IMR-90 (cell line): ENCODE measurements at regions not wholly inside any gene's neighbourhood (a gene's known extent, or its start where the extent isn't known, plus 50 kb on each side); places are given as distances from the start of the nearest gene placed in this dataset.

Experiments
- CEBPB ChIP-seq: IDR thresholded peaks from 2 replicates; pipeline ENCODE4 v1.6.1; 2012; ENCODE audit warnings: low read depth, low read length, improper control_type of control experiment
- CHD1 ChIP-seq: IDR thresholded peaks from 2 replicates; pipeline ENCODE4 v1.6.1; 2012; ENCODE audit warnings: low read depth, low read length, improper control_type of control experiment
- CTCF ChIP-seq: conservative IDR thresholded peaks from 2 replicates; pipeline ENCODE4 v1.5.1; 2012; ENCODE audit warnings: mild to moderate bottlenecking, low read depth, low read length, improper control_type of control experiment
- ELK1 ChIP-seq: fragments of 150-350 bp; IDR thresholded peaks from 2 replicates; pipeline ENCODE4 v1.6.1; 2016; ENCODE audit warnings: low read depth, mild to moderate bottlenecking, low read length, moderate library complexity, borderline replicate concordance
- MAFK ChIP-seq: IDR thresholded peaks from 2 replicates; pipeline ENCODE4 v1.6.1; 2012; ENCODE audit warnings: low read depth, low read length, improper control_type of control experiment
- MXI1 ChIP-seq: IDR thresholded peaks from 2 replicates; pipeline ENCODE4 v1.6.1; 2012; ENCODE audit warnings: low read depth, mild to moderate bottlenecking, low read length, moderate library complexity, borderline replicate concordance
- NFE2L2 ChIP-seq: fragments of 150-350 bp; IDR thresholded peaks from 2 replicates; pipeline ENCODE4 v1.6.1; 2016; ENCODE audit warnings: low read depth, mild to moderate bottlenecking, low read length
- POLR2A ChIP-seq: IDR thresholded peaks from 2 replicates; pipeline ENCODE4 v1.6.1; 2012; ENCODE audit warnings: mild to moderate bottlenecking, low read depth, low read length
- RAD21 ChIP-seq: IDR thresholded peaks from 2 replicates; pipeline ENCODE4 v1.6.1; 2012; ENCODE audit warnings: low read length, improper control_type of control experiment
- SMC3 ChIP-seq: fragments of 150-350 bp; IDR thresholded peaks from 2 replicates; pipeline ENCODE4 v1.6.1; 2016; ENCODE audit warnings: low read depth, mild to moderate bottlenecking, antibody characterized with exemption, low read length, moderate library complexity
- USF2 ChIP-seq: fragments of 150-350 bp; IDR thresholded peaks from 2 replicates; pipeline ENCODE4 v1.6.1; 2017; ENCODE audit warnings: mild to moderate bottlenecking, antibody characterized with exemption, low read length, low read depth

- TF ChIP-seq CTCF (no peak), USF2 (no peak), RAD21 (no peak), POLR2A (no peak), ELK1 (no peak), SMC3 (no peak), MXI1 (no peak), NFE2L2 (no peak), CEBPB (no peak), CHD1 (no peak), MAFK (no peak)
These were observed 160.2 kb upstream of the RBPJ start for GRCh38 chr4:26160591-26160990.
